DLD1 (cell line): ENCODE measurements at regions not wholly inside any gene's neighbourhood (a gene's known extent, or its start where the extent isn't known, plus 50 kb on each side); places are given as distances from the start of the nearest gene placed in this dataset.

Source experiments
- in situ Hi-C: cut with HindIII; loops from 2 replicates; pipeline ENCODE4 v1.10.0; 2017; ENCODE audit warnings: low sequenced_read_pairs

DNA sequence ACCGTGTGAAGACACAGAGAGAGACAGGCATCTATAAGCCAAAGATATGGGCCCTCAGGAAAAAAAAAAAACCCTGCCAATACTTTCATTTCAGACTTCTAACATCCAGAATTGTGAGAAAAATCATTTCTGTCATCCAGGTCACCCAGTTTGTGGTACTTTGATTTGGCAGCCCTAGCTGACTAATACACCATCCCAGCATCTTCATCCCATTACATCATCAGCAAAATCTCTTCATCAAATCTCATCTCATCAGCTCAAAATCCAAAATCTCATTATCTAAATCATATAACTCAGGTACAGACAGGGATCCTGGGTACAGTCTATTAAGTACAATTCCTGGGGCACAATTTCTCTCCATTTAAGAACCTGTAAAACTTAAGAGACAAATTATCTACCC lies 51.9 kb upstream of the GJA8 start:
- in situ Hi-C loops, result loop anchor here (25.0 kb wide), 1 partner anchor 113 kb away; no protein-coding TSS in a partner anchor

DNA sequence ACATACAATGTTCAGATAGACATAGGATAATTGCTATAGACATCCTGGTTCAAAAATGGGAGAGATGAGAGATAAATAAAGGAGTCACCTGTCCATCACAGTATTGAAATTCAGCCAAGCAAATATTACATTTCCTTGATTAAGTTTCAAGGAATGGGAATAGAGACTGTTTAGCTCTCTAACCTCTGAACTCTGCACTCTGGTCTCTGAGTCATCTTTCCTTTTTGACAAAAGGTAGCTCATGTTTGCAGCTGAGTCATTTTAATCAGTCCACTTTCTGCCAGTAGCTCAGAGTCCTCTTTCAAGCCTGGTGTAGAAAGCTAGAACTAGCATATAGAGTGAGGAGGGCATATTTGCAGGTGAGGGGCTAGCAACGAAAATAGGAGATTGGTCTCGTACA lies 51.4 kb upstream of the GJA8 start:
- in situ Hi-C loops, result loop anchor here (25.0 kb wide), 1 partner anchor 114 kb away; no protein-coding TSS in a partner anchor

- in situ Hi-C loops, result loop anchor here (25.0 kb wide), 1 partner anchor 115 kb away; no protein-coding TSS in a partner anchor
These were observed 49.8 kb upstream of the GJA8 start for GRCh38 chr1:147852706-147853225.
